CD4-positive, alpha-beta T cell (primary cell): ENCODE measurements at regions not wholly inside any gene's neighbourhood (a gene's known extent, or its start where the extent isn't known, plus 50 kb on each side); places are given as distances from the start of the nearest gene placed in this dataset.

Experiments
- ATAC-seq: fragments of 200-7000 bp; cut with Tn5 transposase; one replicate; pipeline ENCODE4 v1.10.0; 2022; ENCODE audit warnings: mild to moderate bottlenecking; ENCODE audit not compliant: poor library complexity
- CTCF ChIA-PET: fragments of 350-600 bp; sonication (Branson Sonifier 250); formaldehyde crosslinking; loops from one replicate; lab custom pipeline; 2021; ENCODE audit warnings: antibody characterized with exemption, inconsistent platforms; lab: Charles Lee
- POLR2A ChIA-PET: fragments of 350-600 bp; sonication (Branson Sonifier 250); formaldehyde crosslinking; loops from one replicate; lab custom pipeline; 2021; ENCODE audit warnings: antibody characterized with exemption, inconsistent platforms; lab: Charles Lee
- DNase-seq, 14 experiments: peaks; one replicate each; pipeline ENCODE4 v3.0.0-alpha.2; 2013 to 2020; ENCODE audit warnings: mixed read lengths in 2 of 14
- H3K27ac ChIP-seq, 2 donors: one replicate each; pipeline versions ENCODE4 v1.5.1 to v1.7.0; 2013; ENCODE audit warnings: low read length in 2 of 2, low read depth in 1 of 2, mild to moderate bottlenecking in 1 of 2
- H3K27me3 ChIP-seq, 2 experiments: 1 replicate in 1 of 2; 2 replicates in 1 of 2; pipeline versions ENCODE4 v1.6.1 to v1.7.0; 2013; ENCODE audit warnings: low read length in 2 of 2, control low read depth in 1 of 2, mild to moderate bottlenecking in 1 of 2, moderate library complexity in 1 of 2; ENCODE audit not compliant: insufficient read depth in 2 of 2, control insufficient read depth in 1 of 2
- H3K36me3 ChIP-seq: one replicate; pipeline ENCODE4 v1.6.1; 2013; ENCODE audit warnings: low read length, control low read depth; ENCODE audit not compliant: insufficient read depth
- H3K4me1 ChIP-seq: one replicate; pipeline ENCODE4 v1.6.1; 2013; ENCODE audit warnings: low read length, control low read depth; ENCODE audit not compliant: insufficient read depth
- H3K4me3 ChIP-seq: one replicate; pipeline ENCODE4 v1.5.1; 2013; ENCODE audit warnings: mild to moderate bottlenecking, low read length, moderate library complexity
- H3K9me3 ChIP-seq, 2 experiments: 1 replicate in 1 of 2; 2 replicates in 1 of 2; pipeline versions ENCODE4 v1.6.1 to v1.7.0; 2013; ENCODE audit warnings: low read length in 2 of 2, mild to moderate bottlenecking in 2 of 2, control low read depth in 1 of 2, moderate library complexity in 1 of 2; ENCODE audit not compliant: control insufficient read depth in 1 of 2, insufficient read depth in 1 of 2
- H3K27ac Mint-ChIP-seq: one replicate; pipeline ENCODE4 v1.8.0; 2020; ENCODE audit warnings: mixed read lengths
- H3K27me3 Mint-ChIP-seq: one replicate; pipeline ENCODE4 v1.8.0; 2021; ENCODE audit warnings: mixed read lengths
- H3K36me3 Mint-ChIP-seq: one replicate; pipeline ENCODE4 v1.8.0; 2021; ENCODE audit warnings: low read depth, mixed read lengths
- H3K4me1 Mint-ChIP-seq: one replicate; pipeline ENCODE4 v1.8.0; 2021; ENCODE audit warnings: low read depth, mixed read lengths
- H3K4me3 Mint-ChIP-seq: one replicate; pipeline ENCODE4 v1.8.0; 2020; ENCODE audit warnings: mild to moderate bottlenecking, mixed read lengths
- H3K9me3 Mint-ChIP-seq: one replicate; pipeline ENCODE4 v1.8.0; 2020; ENCODE audit warnings: mixed read lengths
- CTCF ChIP-seq: fragments of 200-600 bp; IDR thresholded peaks from one replicate; pipeline ENCODE4 v1.8.0; 2022; ENCODE audit warnings: antibody characterized with exemption, mild to moderate bottlenecking
- intact Hi-C, 2 experiments: fragments of 100-400 bp; cut with DNase I in 1 of 2; cut with micrococcal nuclease in 1 of 2; formaldehyde crosslinking; loops; one replicate each; pipeline versions ENCODE4 v1.15.1 to v1.9.0; 2023 to 2025; cut with DNase I, micrococcal nuclease

GRCh38 chr5:145118127-145118526 lies 717.0 kb downstream of the PRELID2 start:
- H3K27me3 Mint-ChIP-seq: no peaks in the 10 kb centered on the region
- H3K27ac Mint-ChIP-seq: no peak overlapping the region
- no peak for TF ChIP-seq CTCF
- H3K27ac ChIP-seq: no peak overlapping the region
- H3K36me3 Mint-ChIP-seq: no peaks in the 10 kb centered on the region
- peaks cover 10% of the 10 kb centered on the region for H3K9me3 Mint-ChIP-seq
- ChIA-PET CTCF (no interaction called here), POLR2A (interaction anchor here (0.6 kb wide), 1 partner anchor 101 kb away, joined by 4 read pairs; no protein-coding TSS in a partner anchor)
- ATAC-seq: no peak
- no peaks in the 10 kb centered on the region for H3K27me3 ChIP-seq
- no peaks in the 10 kb centered on the region for H3K36me3 ChIP-seq
- intact Hi-C loops: no loop called here
- DNase-seq: no peak
- H3K4me1 ChIP-seq: no peaks in the 10 kb centered on the region
- H3K4me3 ChIP-seq: no peak overlapping the region
- H3K9me3 ChIP-seq: no peaks in the 10 kb centered on the region
- H3K4me3 Mint-ChIP-seq: no peak overlapping the region
- no peaks in the 10 kb centered on the region for H3K4me1 Mint-ChIP-seq

- H3K36me3 Mint-ChIP-seq: no peaks in the 10 kb centered on the region
- peaks cover 11% of the 10 kb centered on the region for H3K9me3 Mint-ChIP-seq
- H3K27ac Mint-ChIP-seq: no peak overlapping the region
- H3K27me3 Mint-ChIP-seq: no peaks in the 10 kb centered on the region
- no peaks in the 10 kb centered on the region for H3K4me1 Mint-ChIP-seq
- no peaks in the 10 kb centered on the region for H3K36me3 ChIP-seq
- no peak for TF ChIP-seq CTCF
- no peaks in the 10 kb centered on the region for H3K27me3 ChIP-seq
- ChIA-PET CTCF (no interaction called here), POLR2A (no interaction called here)
- H3K27ac ChIP-seq: no peak overlapping the region
- H3K4me3 ChIP-seq: no peak overlapping the region
- DNase-seq (no peak), ATAC-seq (no peak)
- H3K4me1 ChIP-seq: no peaks in the 10 kb centered on the region
- H3K9me3 ChIP-seq: no peaks in the 10 kb centered on the region
- intact Hi-C loops: no loop called here
- H3K4me3 Mint-ChIP-seq: no peak overlapping the region
Observed at GRCh38 chr5:145117285-145117684, 717.9 kb downstream of the PRELID2 start.

DNA sequence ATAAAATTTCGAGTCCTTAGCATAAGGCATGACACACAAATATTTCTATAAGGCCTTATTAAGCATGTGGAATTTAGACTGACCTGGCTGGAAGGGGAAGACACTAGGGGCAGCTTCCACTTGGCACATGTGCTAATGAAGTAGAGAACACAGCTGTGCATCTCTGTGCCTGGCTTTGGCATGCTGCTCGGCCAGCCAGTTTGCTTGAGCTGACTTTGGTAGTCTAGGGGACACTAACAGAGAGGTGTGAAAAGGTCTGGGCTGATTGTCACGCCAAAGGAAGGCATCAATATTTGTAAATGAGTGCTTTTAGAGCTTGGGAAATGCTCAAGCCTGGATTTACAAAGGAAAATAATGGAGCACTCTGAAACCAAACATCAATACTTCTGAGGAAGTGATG lies 723.7 kb downstream of the PRELID2 start:
- ChIA-PET POLR2A (no interaction called here), CTCF (no interaction called here)
- Histone ChIP-seq H3K4me3 (no peak overlapping the region), H3K27ac (no peak overlapping the region), H3K9me3 (no peaks in the 10 kb centered on the region), H3K27me3 (no peaks in the 10 kb centered on the region), H3K36me3 (no peaks in the 10 kb centered on the region), H3K4me1 (no peaks in the 10 kb centered on the region)
- H3K36me3 Mint-ChIP-seq: no peaks in the 10 kb centered on the region
- intact Hi-C loops: no loop called here
- no peak overlapping the region for H3K27ac Mint-ChIP-seq
- H3K9me3 Mint-ChIP-seq: peaks cover 21% of the 10 kb centered on the region
- H3K4me1 Mint-ChIP-seq: no peaks in the 10 kb centered on the region
- ATAC-seq (no peak), DNase-seq (no peak)
- H3K27me3 Mint-ChIP-seq: no peaks in the 10 kb centered on the region
- no peak overlapping the region for H3K4me3 Mint-ChIP-seq
- TF ChIP-seq CTCF: no peak
